GM12878 (cell line): ENCODE measurements at regions not wholly inside any gene's neighbourhood (a gene's known extent, or its start where the extent isn't known, plus 50 kb on each side); places are given as distances from the start of the nearest gene placed in this dataset.

Experiments
- ATAC-seq: fragments of 200-7000 bp; cut with Tn5 transposase; 3 replicates; pipeline ENCODE4 v1.9.1; 2020; ENCODE audit warnings: mild to moderate bottlenecking, moderate library complexity
- BruUV-seq: library from RNA; stranded (reverse); fragments of 400-500 nt; replicated peaks from 2 replicates; lab custom pipeline; 2021; lab: Mats Ljungman, UMichigan
- CTCF ChIA-PET: fragments of 300-600 bp; sonication (Branson Sonifier 250); formaldehyde crosslinking; extraction: SDS; loops from one replicate; lab custom pipeline; 2021; ENCODE audit warnings: inconsistent platforms; lab: Yijun Ruan, JAX
- POLR2A ChIA-PET: fragments of 350-600 bp; formaldehyde crosslinking; extraction: SDS; loops from one replicate; lab custom pipeline; 2021; ENCODE audit warnings: inconsistent platforms; lab: Charles Lee
- RAD21 ChIA-PET: fragments of 300-600 bp; sonication (Branson Sonifier 250); formaldehyde crosslinking; loops from one replicate; lab custom pipeline; 2023; ENCODE audit warnings: antibody characterized with exemption; ENCODE audit not compliant: unreplicated experiment; lab: Charles Lee
- SMC1A ChIA-PET: fragments of 300-600 bp; sonication (Branson Sonifier 250); formaldehyde crosslinking; loops from one replicate; lab custom pipeline; 2023; ENCODE audit not compliant: unreplicated experiment, uncharacterized antibody; lab: Charles Lee
- DNase-seq: peaks from one replicate; pipeline ENCODE4 v3.0.0-alpha.2; 2011; ENCODE audit warnings: low read depth, low spot score
- FAIRE-seq: peaks from 3 replicates; lab custom pipeline; 2011; peaks lifted over from hg19 to GRCh38; lab: Jason Lieb, UNC
- H2AFZ ChIP-seq: 2 replicates; pipeline ENCODE4 v1.6.0; 2011; ENCODE audit warnings: low read depth, low read length, control low read depth; ENCODE audit not compliant: control insufficient read depth
- H3K27ac ChIP-seq: 2 replicates; pipeline ENCODE4 v1.5.1; 2011; ENCODE audit warnings: control low read depth; ENCODE audit not compliant: control insufficient read depth, insufficient read depth
- H3K27me3 ChIP-seq, 2 experiments: replicated peaks in 1 of 2; 2 replicates each; pipeline versions ENCODE4 v1.6.0 to v1.6.1; 2011; ENCODE audit warnings: low read length in 1 of 2; ENCODE audit not compliant: control insufficient read depth in 2 of 2, insufficient read depth in 2 of 2
- H3K36me3 ChIP-seq, 2 experiments: 2 replicates each; pipeline ENCODE4 v1.5.1; 2011; ENCODE audit warnings: low read length in 1 of 2; ENCODE audit not compliant: control insufficient read depth in 2 of 2, insufficient read depth in 2 of 2
- H3K4me1 ChIP-seq: 2 replicates; pipeline ENCODE4 v1.6.1; 2011; ENCODE audit warnings: mild to moderate bottlenecking, low read length, moderate library complexity, mixed read lengths; ENCODE audit not compliant: control insufficient read depth, insufficient read depth
- H3K4me2 ChIP-seq: 2 replicates; pipeline ENCODE4 v1.6.0; 2011; ENCODE audit warnings: control low read depth; ENCODE audit not compliant: control insufficient read depth, insufficient read depth
- H3K4me3 ChIP-seq: fragments of 200-600 bp; sonication (generic); 2 replicates; pipeline ENCODE4 v1.5.1; 2016
- H3K79me2 ChIP-seq: 2 replicates; pipeline ENCODE4 v1.6.0; 2011; ENCODE audit warnings: low read length; ENCODE audit not compliant: control insufficient read depth, insufficient read depth
- H3K9ac ChIP-seq: 2 replicates; pipeline ENCODE4 v1.8.0; 2011; ENCODE audit warnings: low read length, control low read depth, mixed read lengths; ENCODE audit not compliant: control insufficient read depth, insufficient read depth
- H3K9me3 ChIP-seq: replicated peaks from 3 replicates; pipeline ENCODE4 v1.5.1; 2011; ENCODE audit warnings: mild to moderate bottlenecking, low read length; ENCODE audit not compliant: control insufficient read depth, insufficient read depth
- H4K20me1 ChIP-seq: 2 replicates; pipeline ENCODE4 v1.6.0; 2011; ENCODE audit not compliant: control insufficient read depth, insufficient read depth
- BRCA1 ChIP-seq: IDR thresholded peaks from 2 replicates; pipeline ENCODE4 v1.6.1; 2011; ENCODE audit warnings: low read depth, low read length, improper control_type of control experiment
- CBX3 ChIP-seq: fragments of 200-600 bp; sonication (generic); IDR thresholded peaks from 2 replicates; pipeline ENCODE4 v1.6.1; 2016; ENCODE audit warnings: low read depth, borderline replicate concordance
- CREM ChIP-seq: IDR thresholded peaks from 2 replicates; pipeline ENCODE4 v1.6.1; 2014; ENCODE audit warnings: antibody characterized with exemption, low read depth
- FOS ChIP-seq: IDR thresholded peaks from 3 replicates; pipeline ENCODE4 v1.6.1; 2011; ENCODE audit warnings: borderline replicate concordance; ENCODE audit not compliant: insufficient read length; ENCODE audit errors: extremely low read depth
- HDAC6 ChIP-seq: fragments of 200-600 bp; sonication (generic); IDR thresholded peaks from one replicate; pipeline ENCODE4 v1.8.0; 2017; ENCODE audit warnings: antibody characterized with exemption; ENCODE audit not compliant: unreplicated experiment
- HDGF ChIP-seq: fragments of 450-650 bp; IDR thresholded peaks from 2 replicates; pipeline ENCODE4 v1.6.1; 2016; ENCODE audit warnings: antibody characterized with exemption
- IKZF2 ChIP-seq, 2 experiments: fragments of 450-650 bp; IDR thresholded peaks; 2 replicates each; pipeline ENCODE4 v1.6.1; 2017; ENCODE audit warnings: mild to moderate bottlenecking in 2 of 2, moderate library complexity in 2 of 2
- JUNB ChIP-seq: IDR thresholded peaks from 2 replicates; pipeline ENCODE4 v1.6.1; 2016; ENCODE audit warnings: antibody characterized with exemption, mild to moderate bottlenecking
- KLF5 ChIP-seq: fragments of 450-650 bp; IDR thresholded peaks from 2 replicates; pipeline ENCODE4 v1.6.1; 2014; ENCODE audit warnings: mild to moderate bottlenecking; ENCODE audit not compliant: partially characterized antibody
- NRF1 ChIP-seq: conservative IDR thresholded peaks from 2 replicates; pipeline ENCODE4 v1.6.1; 2011; ENCODE audit warnings: mild to moderate bottlenecking, low read depth, low read length, improper control_type of control experiment
- RB1 ChIP-seq: fragments of 450-650 bp; formaldehyde crosslinking; IDR thresholded peaks from 2 replicates; pipeline ENCODE4 v1.6.1; 2017; ENCODE audit warnings: mild to moderate bottlenecking, borderline replicate concordance
- SMAD1 ChIP-seq: fragments of 450-650 bp; IDR thresholded peaks from 2 replicates; pipeline ENCODE4 v1.6.1; 2018; ENCODE audit warnings: mild to moderate bottlenecking, low read depth; ENCODE audit not compliant: partially characterized antibody
- SREBF1 ChIP-seq: IDR thresholded peaks from 2 replicates; pipeline ENCODE4 v1.6.1; 2012; ENCODE audit warnings: mild to moderate bottlenecking, low read length
- STAT1 ChIP-seq: fragments of 450-650 bp; conservative IDR thresholded peaks from 2 replicates; pipeline ENCODE4 v1.6.1; 2014; ENCODE audit warnings: antibody characterized with exemption, mild to moderate bottlenecking
- ZNF622 ChIP-seq: fragments of 450-650 bp; IDR thresholded peaks from 2 replicates; pipeline ENCODE4 v1.6.1; 2017; ENCODE audit warnings: mild to moderate bottlenecking, inconsistent platforms
- WGBS: methylation state at CpG from one replicate; pipeline ENCODE4 v1.1.6; 2016; ENCODE audit warnings: low lambda C conversion rate; ENCODE audit not compliant: insufficient replicate concordance, insufficient coverage; ENCODE audit errors: missing lambda C conversion rate; 5-methylcytosine and 5-hydroxymethylcytosine counted together
- in situ Hi-C: fragments of 300-500 bp; cut with MboI; formaldehyde crosslinking; loops from 9 replicates; pipeline ENCODE4 v1.14.3; 2018; ENCODE audit warnings: mixed read lengths
- intact Hi-C: fragments of 100-400 bp; cut with micrococcal nuclease; formaldehyde crosslinking; loops from one replicate; pipeline ENCODE4 v1.14.2; 2022; ENCODE audit not compliant: unreplicated experiment
- TF ChIP-seq, protein P1 (sequence below): fragments of 450-650 bp; conservative IDR thresholded peaks from 2 replicates; pipeline ENCODE4 v1.6.1; 2017; ENCODE audit warnings: mild to moderate bottlenecking, moderate library complexity
- TF ChIP-seq, protein P2 (sequence below), 3 experiments: IDR thresholded peaks in 2 of 3; conservative IDR thresholded peaks in 1 of 3; 2 replicates each; pipeline ENCODE4 v1.5.1; 2011; ENCODE audit warnings: low read depth in 3 of 3, low read length in 3 of 3, mild to moderate bottlenecking in 3 of 3, control low read depth in 2 of 3, moderate library complexity in 2 of 3, inconsistent platforms in 1 of 3, mixed read lengths in 1 of 3; ENCODE audit not compliant: control insufficient read depth in 2 of 3, insufficient read depth in 1 of 3; ENCODE audit errors: extremely low read depth in 1 of 3
- TF ChIP-seq, protein P3 (sequence below): IDR thresholded peaks from 2 replicates; pipeline ENCODE4 v1.6.1; 2011; ENCODE audit warnings: borderline replicate concordance, low read depth, mild to moderate bottlenecking, moderate library complexity, mixed read lengths, low read length; ENCODE audit not compliant: insufficient read depth; ENCODE audit errors: extremely low read length

DNA sequence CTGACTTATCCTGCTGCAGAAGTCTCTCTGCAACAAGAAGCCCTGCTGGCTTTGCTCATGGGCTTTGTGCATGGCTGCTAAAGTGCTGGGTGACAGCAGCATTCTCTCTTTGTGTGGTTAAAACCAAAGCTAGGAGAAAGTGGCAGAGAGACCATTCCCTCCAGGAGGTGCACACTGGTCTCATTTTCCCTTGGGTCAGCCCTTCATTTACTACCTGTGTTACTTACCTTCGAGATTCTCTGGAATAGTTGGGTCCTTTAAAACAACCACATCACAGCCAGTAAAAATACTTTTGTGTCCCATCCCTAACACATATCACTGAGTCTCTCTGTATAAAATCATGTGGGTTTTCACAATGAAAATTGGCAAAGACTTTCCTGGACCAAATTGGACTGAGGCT is 315.5 kb downstream of the IRX1 start:
- H4K20me1 ChIP-seq: no peaks in the 10 kb centered on the region
- no peak overlapping the region for H2AFZ ChIP-seq
- no peak overlapping the region for H3K27ac ChIP-seq
- FAIRE-seq (no peak), DNase-seq (no peak)
- BruUV-seq: no TSS peak
- intact Hi-C loops: no loop called here
- RAD21 ChIA-PET: no interaction called here
- H3K4me3 ChIP-seq: no peak overlapping the region
- SMC1A ChIA-PET: no interaction called here
- no peaks in the 10 kb centered on the region for H3K79me2 ChIP-seq
- CTCF ChIA-PET: no interaction called here
- WGBS: 0% methylated on average over 1 of the region's 1 CpG
- H3K9ac ChIP-seq: no peak overlapping the region
- H3K4me2 ChIP-seq: no peak overlapping the region
- H3K27me3 ChIP-seq: no peaks in the 10 kb centered on the region
- no peak for TF ChIP-seq JUNB
- no peak for TF ChIP-seq SREBF1
- no peak for TF ChIP-seq ZNF622
- no peak for TF ChIP-seq RB1
- TF ChIP-seq, protein P1, sequence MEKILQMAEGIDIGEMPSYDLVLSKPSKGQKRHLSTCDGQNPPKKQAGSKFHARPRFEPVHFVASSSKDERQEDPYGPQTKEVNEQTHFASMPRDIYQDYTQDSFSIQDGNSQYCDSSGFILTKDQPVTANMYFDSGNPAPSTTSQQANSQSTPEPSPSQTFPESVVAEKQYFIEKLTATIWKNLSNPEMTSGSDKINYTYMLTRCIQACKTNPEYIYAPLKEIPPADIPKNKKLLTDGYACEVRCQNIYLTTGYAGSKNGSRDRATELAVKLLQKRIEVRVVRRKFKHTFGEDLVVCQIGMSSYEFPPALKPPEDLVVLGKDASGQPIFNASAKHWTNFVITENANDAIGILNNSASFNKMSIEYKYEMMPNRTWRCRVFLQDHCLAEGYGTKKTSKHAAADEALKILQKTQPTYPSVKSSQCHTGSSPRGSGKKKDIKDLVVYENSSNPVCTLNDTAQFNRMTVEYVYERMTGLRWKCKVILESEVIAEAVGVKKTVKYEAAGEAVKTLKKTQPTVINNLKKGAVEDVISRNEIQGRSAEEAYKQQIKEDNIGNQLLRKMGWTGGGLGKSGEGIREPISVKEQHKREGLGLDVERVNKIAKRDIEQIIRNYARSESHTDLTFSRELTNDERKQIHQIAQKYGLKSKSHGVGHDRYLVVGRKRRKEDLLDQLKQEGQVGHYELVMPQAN: no peak
- TF ChIP-seq IKZF2 (IDR thresholded peaks at IDR 0.05): no peak
- TF ChIP-seq, protein P2, sequence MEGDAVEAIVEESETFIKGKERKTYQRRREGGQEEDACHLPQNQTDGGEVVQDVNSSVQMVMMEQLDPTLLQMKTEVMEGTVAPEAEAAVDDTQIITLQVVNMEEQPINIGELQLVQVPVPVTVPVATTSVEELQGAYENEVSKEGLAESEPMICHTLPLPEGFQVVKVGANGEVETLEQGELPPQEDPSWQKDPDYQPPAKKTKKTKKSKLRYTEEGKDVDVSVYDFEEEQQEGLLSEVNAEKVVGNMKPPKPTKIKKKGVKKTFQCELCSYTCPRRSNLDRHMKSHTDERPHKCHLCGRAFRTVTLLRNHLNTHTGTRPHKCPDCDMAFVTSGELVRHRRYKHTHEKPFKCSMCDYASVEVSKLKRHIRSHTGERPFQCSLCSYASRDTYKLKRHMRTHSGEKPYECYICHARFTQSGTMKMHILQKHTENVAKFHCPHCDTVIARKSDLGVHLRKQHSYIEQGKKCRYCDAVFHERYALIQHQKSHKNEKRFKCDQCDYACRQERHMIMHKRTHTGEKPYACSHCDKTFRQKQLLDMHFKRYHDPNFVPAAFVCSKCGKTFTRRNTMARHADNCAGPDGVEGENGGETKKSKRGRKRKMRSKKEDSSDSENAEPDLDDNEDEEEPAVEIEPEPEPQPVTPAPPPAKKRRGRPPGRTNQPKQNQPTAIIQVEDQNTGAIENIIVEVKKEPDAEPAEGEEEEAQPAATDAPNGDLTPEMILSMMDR (IDR thresholded peaks at IDR 0.05 in 2 of 3, conservative IDR thresholded peaks at IDR 0.05 in 1 of 3; ENCODE audit: control insufficient read depth in 2 of 3, extremely low read depth in 1 of 3, insufficient read depth in 1 of 3, low read depth in 3 of 3, low read length in 3 of 3): no peak
- TF ChIP-seq FOS: no peak
- TF ChIP-seq SMAD1: no peak
- TF ChIP-seq, protein P3, sequence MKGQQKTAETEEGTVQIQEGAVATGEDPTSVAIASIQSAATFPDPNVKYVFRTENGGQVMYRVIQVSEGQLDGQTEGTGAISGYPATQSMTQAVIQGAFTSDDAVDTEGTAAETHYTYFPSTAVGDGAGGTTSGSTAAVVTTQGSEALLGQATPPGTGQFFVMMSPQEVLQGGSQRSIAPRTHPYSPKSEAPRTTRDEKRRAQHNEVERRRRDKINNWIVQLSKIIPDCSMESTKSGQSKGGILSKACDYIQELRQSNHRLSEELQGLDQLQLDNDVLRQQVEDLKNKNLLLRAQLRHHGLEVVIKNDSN: no peak
- TF ChIP-seq KLF5: no peak
- no peak for TF ChIP-seq HDAC6
- no peak for TF ChIP-seq STAT1
- TF ChIP-seq NRF1: no peak
- TF ChIP-seq CBX3: no peak
- no peak for TF ChIP-seq CREM
- TF ChIP-seq BRCA1: no peak
- TF ChIP-seq HDGF: no peak
- TF ChIP-seq, all 136 proteins: peak for 0
- ATAC-seq: no peak
- no peaks in the 10 kb centered on the region for H3K36me3 ChIP-seq
- in situ Hi-C loops: no loop called here
- H3K9me3 ChIP-seq: no peaks in the 10 kb centered on the region; the same call in 2 of the 3 replicates
- POLR2A ChIA-PET: no interaction called here
- H3K4me1 ChIP-seq: no peaks in the 10 kb centered on the region
